ENCODE measurements at regions not wholly inside any gene's neighbourhood (a gene's known extent, or its start where the extent isn't known, plus 50 kb on each side); places are given as distances from the start of the nearest gene placed in this dataset.

DNA sequence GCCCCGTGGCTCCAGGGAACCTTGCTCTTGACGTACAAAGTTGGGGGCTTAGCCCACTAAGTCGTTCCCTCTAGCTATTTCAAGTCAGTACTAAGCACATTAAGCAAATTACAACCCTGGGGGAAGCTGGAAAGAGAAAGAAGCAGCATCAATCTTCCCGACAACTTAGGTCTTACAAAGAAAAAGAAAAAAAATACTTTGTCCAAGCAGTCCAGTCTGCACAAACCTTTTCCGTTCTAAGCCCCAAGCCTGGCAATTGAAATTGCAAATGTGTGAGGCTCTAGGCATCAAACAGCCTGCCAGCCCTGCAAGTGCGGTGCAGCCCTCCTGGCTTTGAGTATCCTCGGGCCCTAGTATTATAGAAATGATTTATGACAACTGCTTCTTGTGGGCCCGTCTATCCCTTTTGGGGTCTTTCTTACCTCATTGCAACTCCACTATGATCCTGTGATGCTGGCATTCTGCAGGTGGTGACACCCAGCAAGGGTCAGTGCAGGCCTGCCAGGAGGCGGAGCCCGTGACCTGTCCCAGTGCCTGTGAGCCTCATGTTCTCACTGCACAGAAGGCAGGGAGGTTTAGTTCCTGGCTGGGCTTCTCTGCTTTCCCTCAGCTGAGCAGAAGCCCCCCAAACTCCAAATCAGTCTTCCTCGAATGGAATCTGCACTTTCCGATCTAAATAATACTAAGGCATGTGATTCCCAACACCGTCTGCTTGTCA is 232.3 kb upstream of the IRX2 start:
- TF ChIP-seq, protein P1, sequence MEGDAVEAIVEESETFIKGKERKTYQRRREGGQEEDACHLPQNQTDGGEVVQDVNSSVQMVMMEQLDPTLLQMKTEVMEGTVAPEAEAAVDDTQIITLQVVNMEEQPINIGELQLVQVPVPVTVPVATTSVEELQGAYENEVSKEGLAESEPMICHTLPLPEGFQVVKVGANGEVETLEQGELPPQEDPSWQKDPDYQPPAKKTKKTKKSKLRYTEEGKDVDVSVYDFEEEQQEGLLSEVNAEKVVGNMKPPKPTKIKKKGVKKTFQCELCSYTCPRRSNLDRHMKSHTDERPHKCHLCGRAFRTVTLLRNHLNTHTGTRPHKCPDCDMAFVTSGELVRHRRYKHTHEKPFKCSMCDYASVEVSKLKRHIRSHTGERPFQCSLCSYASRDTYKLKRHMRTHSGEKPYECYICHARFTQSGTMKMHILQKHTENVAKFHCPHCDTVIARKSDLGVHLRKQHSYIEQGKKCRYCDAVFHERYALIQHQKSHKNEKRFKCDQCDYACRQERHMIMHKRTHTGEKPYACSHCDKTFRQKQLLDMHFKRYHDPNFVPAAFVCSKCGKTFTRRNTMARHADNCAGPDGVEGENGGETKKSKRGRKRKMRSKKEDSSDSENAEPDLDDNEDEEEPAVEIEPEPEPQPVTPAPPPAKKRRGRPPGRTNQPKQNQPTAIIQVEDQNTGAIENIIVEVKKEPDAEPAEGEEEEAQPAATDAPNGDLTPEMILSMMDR (IDR thresholded peaks at IDR 0.05 in 4 of 5, conservative IDR thresholded peaks at IDR 0.05 in 1 of 5) = no peak
- TF ChIP-seq POLR2A (IDR thresholded peaks at IDR 0.05) = no peak
